Kidney epithelial cell (primary cell): ENCODE measurements at regions not wholly inside any gene's neighbourhood (a gene's known extent, or its start where the extent isn't known, plus 50 kb on each side); places are given as distances from the start of the nearest gene placed in this dataset.

ENCODE experiments used
- DNase-seq: peaks from one replicate; pipeline ENCODE4 v3.0.0-alpha.2; 2010; ENCODE audit warnings: low read depth
- H3K27me3 ChIP-seq: 2 replicates; pipeline ENCODE4 v1.6.0; 2011; ENCODE audit warnings: low read length; ENCODE audit not compliant: control insufficient read depth, insufficient read depth
- H3K36me3 ChIP-seq: 2 replicates; pipeline ENCODE4 v1.5.1; 2011; ENCODE audit warnings: low read length; ENCODE audit not compliant: control insufficient read depth, insufficient read depth
- H3K4me3 ChIP-seq: 2 replicates; pipeline ENCODE4 v1.5.1; 2011; ENCODE audit warnings: low read depth, mild to moderate bottlenecking, control low read depth, low read length
- TF ChIP-seq, protein P1 (sequence below): IDR thresholded peaks from 2 replicates; pipeline ENCODE4 v1.5.1; 2011; ENCODE audit warnings: mild to moderate bottlenecking, moderate library complexity, low read length, control low read depth, inconsistent platforms; ENCODE audit not compliant: insufficient read depth, poor library complexity, severe bottlenecking

DNA sequence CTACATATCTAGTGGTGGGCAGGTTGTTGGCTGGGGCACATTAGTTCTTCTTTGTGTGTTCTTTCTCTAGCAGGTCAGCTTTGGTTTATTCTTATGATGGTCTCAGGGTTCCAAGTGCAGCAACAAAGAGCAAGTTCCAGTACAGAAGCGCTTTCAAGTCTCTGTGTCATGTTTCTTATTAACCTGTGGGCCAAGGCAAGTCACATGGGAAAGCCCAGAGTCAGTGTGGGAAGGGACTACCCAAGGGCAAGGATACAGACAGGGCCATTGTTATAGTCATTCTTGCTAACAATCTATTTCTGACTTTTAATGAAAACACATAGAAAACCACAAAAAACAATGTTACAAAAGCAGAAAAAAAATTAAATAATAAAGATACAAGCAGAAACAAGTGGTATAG lies 754.6 kb downstream of the TBC1D22A start:
- Histone ChIP-seq H3K4me3 (no peak overlapping the region), H3K27me3 (no peaks in the 10 kb centered on the region), H3K36me3 (no peaks in the 10 kb centered on the region)
- no peak for DNase-seq
- TF ChIP-seq, protein P1, sequence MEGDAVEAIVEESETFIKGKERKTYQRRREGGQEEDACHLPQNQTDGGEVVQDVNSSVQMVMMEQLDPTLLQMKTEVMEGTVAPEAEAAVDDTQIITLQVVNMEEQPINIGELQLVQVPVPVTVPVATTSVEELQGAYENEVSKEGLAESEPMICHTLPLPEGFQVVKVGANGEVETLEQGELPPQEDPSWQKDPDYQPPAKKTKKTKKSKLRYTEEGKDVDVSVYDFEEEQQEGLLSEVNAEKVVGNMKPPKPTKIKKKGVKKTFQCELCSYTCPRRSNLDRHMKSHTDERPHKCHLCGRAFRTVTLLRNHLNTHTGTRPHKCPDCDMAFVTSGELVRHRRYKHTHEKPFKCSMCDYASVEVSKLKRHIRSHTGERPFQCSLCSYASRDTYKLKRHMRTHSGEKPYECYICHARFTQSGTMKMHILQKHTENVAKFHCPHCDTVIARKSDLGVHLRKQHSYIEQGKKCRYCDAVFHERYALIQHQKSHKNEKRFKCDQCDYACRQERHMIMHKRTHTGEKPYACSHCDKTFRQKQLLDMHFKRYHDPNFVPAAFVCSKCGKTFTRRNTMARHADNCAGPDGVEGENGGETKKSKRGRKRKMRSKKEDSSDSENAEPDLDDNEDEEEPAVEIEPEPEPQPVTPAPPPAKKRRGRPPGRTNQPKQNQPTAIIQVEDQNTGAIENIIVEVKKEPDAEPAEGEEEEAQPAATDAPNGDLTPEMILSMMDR, result no peak

DNA sequence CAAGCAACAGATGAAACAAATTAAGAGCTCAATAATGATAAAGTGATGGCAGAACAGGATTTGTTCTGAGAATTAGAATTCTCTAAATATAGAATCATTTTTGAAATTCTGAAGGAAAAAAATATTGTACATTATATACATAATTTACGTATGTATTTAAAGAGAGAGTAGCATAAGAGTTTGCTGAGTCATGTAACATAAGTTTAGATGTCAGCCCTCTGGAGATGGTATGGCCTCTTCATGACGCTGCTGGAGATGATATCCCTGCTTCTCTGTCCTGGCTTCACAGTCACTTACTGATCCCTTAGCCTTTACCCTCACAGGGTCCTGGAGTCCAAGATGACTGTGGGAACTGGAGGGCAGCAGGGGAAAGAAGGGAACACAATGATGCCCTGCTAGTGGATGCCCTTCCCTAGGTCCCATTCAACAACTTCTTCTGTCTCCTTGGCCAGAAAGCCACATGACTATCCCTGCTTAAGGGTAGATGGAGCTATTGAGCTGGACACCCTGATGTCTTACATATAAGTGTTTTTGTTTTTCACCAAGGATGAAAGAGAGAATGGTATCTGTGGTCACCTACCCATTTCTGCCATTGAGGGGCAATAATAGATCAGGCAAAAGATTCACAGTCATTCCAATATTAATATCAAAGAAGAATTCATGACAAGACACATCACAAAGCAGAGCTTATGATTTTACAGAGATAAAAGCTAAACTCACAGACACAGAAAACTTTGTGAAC lies 753.1 kb downstream of the TBC1D22A start:
- TF ChIP-seq, protein P1, result no peak
- H3K36me3 ChIP-seq, result no peaks in the 10 kb centered on the region
- no peaks in the 10 kb centered on the region for H3K27me3 ChIP-seq
- DNase-seq, result no peak
- H3K4me3 ChIP-seq, result no peak overlapping the region

GRCh38 chr22:47512617-47513016 lies 750.2 kb downstream of the TBC1D22A start:
- TF ChIP-seq, protein P1, result no peak
- Histone ChIP-seq H3K36me3 (no peaks in the 10 kb centered on the region), H3K27me3 (no peaks in the 10 kb centered on the region), H3K4me3 (no peak overlapping the region)
- DNase-seq, result no peak

DNA sequence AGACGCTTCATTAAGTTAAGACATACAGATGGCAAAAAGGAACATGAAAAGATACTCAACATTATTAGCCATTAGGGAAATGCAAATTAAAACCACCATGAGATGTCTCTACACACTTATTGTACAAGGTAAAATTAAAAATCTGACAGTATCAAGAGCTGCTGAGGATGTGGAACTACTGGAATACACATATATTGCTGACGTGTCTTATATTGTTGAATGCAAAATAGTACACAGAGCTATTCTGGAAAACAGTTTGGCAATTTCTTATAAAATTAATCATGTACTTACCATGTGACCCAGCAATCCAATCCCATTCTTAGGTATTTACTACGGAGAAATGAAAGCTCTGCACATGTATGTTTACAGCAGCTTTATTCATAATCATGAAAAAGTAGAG lies 742.5 kb downstream of the TBC1D22A start:
- DNase-seq, result no peak
- TF ChIP-seq, protein P1, result no peak
- Histone ChIP-seq H3K27me3 (no peaks in the 10 kb centered on the region), H3K4me3 (no peak overlapping the region), H3K36me3 (no peaks in the 10 kb centered on the region)

DNA sequence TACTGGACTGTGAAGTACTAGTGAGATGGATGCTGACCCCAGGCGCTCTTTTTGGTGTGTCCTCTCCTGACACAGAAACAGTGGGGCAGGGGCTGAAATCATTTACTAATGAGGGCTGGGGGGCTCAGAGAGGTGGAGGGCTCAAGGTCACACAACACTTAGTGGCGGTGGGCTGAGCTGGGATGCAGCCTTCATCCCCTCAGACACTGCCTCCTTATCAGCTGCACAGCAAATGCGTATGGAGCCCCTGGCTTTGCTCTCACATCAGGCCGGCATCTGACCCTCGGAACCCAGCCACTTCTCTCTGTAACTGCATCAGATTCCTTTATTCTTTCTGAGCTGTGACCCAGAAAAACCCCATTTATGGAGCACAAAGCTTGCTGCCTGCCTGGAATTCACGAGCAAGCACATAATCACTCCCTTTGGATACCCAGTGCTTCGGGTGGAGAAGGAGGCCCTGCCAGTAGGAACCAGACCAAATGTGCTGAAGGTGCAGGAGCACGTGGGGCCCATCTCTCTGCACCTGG lies 736.6 kb downstream of the TBC1D22A start:
- TF ChIP-seq, protein P1, result no peak
- Histone ChIP-seq H3K4me3 (no peak overlapping the region), H3K27me3 (no peaks in the 10 kb centered on the region), H3K36me3 (no peaks in the 10 kb centered on the region)
- DNase-seq, result no peak

DNA sequence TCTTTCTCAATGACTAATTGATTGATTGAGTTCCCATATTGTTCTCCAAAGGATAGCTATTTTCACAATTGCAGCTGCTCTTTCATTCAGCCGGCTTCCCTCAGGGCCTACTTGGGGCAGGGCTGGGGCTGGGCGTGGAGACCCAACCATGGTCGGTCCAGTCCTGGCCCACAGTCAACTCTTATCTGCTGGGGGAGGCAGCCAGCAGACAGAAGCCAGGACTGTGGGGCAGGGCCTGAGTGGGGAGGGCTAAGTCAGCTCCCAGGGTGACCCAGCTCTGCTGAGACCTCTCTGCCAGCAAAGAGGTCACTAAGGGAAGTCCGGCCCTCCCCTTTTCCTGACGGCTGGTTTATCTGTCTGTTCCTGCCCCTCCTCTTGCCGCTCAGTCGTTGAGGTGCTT lies 735.2 kb downstream of the TBC1D22A start:
- Histone ChIP-seq H3K36me3 (no peaks in the 10 kb centered on the region), H3K4me3 (no peak overlapping the region), H3K27me3 (no peaks in the 10 kb centered on the region)
- TF ChIP-seq, protein P1, result no peak
- no peak for DNase-seq
